Stimulated activated effector memory CD8-positive, alpha-beta T cell treated with anti-CD3 and anti-CD28 coated beads, Interleukin-12 subunit alpha, Interleukin-12 subunit beta, amount 100 ng/mL, for 72 hours (primary cell): ENCODE measurements at regions not wholly inside any gene's neighbourhood (a gene's known extent, or its start where the extent isn't known, plus 50 kb on each side); places are given as distances from the start of the nearest gene placed in this dataset.

Experiments used
- ATAC-seq: fragments of 150-1000 bp; cut with Tn5 transposase; 2 replicates; pipeline ENCODE4 v1.10.0; 2021
- DNase-seq, 2 donors: peaks; one replicate each; pipeline ENCODE4 v3.0.0; 2021 to 2022; ENCODE audit warnings: low spot score in 2 of 2
- H3K27ac Mint-ChIP-seq: one replicate; pipeline ENCODE4 v1.8.0; 2022; ENCODE audit warnings: mild to moderate bottlenecking, mixed read lengths
- H3K36me3 Mint-ChIP-seq: one replicate; pipeline ENCODE4 v1.8.0; 2022; ENCODE audit warnings: mild to moderate bottlenecking, mixed read lengths
- H3K4me1 Mint-ChIP-seq: one replicate; pipeline ENCODE4 v1.8.0; 2022; ENCODE audit warnings: mixed read lengths
- H3K4me3 Mint-ChIP-seq: one replicate; pipeline ENCODE4 v1.8.0; 2022; ENCODE audit warnings: mild to moderate bottlenecking, mixed read lengths
- H3K9me3 Mint-ChIP-seq: one replicate; pipeline ENCODE4 v1.8.0; 2022; ENCODE audit warnings: mixed read lengths

DNA sequence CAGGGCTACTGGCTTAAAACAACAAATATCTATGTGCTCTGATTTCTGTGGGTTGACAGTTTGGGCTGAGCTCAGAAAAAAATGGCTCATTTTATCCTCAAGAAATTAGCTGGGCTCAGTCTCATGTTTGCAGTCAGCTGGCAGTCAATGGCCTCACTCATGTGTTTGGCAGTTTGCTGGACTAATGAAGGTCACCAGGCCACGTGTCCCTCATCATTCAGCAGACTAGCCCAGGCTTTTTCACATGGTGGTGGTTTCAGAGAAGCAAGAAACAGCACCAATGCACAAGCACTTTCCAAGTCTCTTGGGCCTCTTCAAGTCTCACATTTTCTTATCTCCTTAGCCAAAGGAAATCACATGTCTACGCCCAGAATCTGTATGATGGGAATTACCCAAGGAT is 478.3 kb upstream of the PPP2R3A start:
- no peak for DNase-seq
- ATAC-seq = no peak
- no peak overlapping the region for H3K27ac Mint-ChIP-seq
- H3K36me3 Mint-ChIP-seq = no peaks in the 10 kb centered on the region
- H3K9me3 Mint-ChIP-seq = no peaks in the 10 kb centered on the region
- no peak overlapping the region for H3K4me3 Mint-ChIP-seq
- no peaks in the 10 kb centered on the region for H3K4me1 Mint-ChIP-seq

DNA sequence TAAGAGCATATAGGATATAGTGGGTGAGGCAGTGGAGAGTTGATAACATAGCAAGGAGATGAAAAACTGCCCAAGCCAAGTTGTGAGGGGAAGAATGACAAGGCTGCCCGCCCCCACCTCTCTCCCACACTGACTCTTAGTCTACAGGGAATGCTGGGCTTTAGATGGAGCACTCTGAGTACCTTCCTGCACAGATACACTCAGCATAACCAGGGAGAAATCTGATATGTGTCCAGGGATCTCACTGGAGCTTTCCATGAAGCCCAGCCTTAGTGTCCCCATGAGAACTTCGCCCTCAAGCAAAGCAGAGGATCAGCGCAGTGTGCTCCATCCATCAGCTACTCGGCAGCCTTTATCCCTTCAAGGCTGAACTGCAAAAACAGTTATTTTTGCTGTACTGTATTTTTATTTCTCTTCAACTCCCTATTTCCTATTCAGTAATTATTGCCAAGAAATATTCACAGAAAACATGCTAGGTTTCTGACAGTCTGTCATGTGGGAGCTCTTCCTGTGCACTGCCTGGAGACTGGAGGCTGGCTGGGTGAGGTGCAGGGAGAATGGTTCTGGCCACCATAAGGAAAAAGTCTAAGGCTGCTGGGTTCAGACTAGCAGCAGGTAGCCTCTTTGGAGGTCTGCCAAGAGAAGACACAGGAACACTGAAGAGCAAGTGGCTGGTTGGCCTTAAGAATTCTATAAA is 475.2 kb upstream of the PPP2R3A start:
- ATAC-seq (no peak), DNase-seq (no peak)
- no peaks in the 10 kb centered on the region for H3K4me1 Mint-ChIP-seq
- H3K9me3 Mint-ChIP-seq = peaks cover 3% of the 10 kb centered on the region
- H3K27ac Mint-ChIP-seq = no peak overlapping the region
- no peaks in the 10 kb centered on the region for H3K36me3 Mint-ChIP-seq
- H3K4me3 Mint-ChIP-seq = no peak overlapping the region

DNA sequence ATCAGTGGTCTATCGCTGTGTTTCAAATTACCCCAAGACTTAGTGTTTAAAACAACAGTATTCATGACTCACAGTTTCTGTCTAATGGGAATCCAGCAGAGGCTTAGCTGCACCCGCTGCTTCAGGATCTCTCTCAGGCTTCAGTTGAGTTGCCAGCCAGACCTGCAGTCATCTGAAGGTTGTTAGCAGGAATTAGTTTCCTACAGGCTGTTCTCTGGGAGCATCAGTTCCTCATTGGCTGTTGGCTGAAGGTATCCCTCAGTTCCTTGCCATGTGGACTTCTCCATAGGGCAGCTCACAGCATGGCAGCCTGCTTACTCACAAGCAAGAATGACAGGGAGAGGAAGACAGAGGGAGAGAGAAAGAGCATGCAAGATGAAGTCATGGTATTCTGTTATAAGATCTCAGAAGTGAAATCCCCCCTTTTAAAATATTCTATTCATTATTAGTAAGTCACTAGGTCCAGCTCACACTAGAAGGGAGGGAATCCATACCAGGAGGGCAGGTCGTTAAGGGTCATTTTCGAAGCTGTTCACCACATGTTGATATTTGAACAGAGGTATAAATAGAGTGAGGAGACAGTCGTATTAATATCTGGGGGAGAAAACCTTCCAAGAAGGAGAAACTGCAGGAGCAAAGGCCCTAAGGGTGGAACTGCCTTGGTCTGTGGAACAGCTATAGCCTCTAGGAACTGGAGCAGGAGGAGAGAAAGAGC is 473.9 kb upstream of the PPP2R3A start:
- Mint-ChIP-seq H3K9me3 (peaks cover 3% of the 10 kb centered on the region), H3K4me1 (no peaks in the 10 kb centered on the region), H3K27ac (no peak overlapping the region), H3K36me3 (no peaks in the 10 kb centered on the region), H3K4me3 (no peak overlapping the region)
- DNase-seq (no peak), ATAC-seq (no peak)

DNA sequence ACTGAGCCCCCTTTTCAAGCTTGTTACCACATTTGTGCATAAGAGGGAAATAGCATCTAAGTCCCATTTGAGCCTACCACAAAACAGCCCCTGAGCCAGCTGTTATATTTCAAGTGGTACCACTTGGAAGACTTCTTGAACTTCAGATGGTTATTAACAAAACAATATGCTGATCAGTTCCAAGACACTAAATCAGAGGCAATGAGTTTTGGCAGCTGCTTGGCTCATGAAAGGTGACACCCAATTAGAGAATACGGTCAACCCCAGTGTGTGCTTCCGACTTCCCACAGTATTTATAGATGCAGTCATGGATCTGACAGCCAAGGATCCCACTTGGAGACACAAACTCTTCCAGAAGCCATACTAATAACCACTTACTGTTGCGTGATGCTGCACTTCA is 469.6 kb upstream of the PPP2R3A start:
- H3K36me3 Mint-ChIP-seq = no peaks in the 10 kb centered on the region
- H3K27ac Mint-ChIP-seq = no peak overlapping the region
- no peaks in the 10 kb centered on the region for H3K4me1 Mint-ChIP-seq
- H3K4me3 Mint-ChIP-seq = no peak overlapping the region
- DNase-seq = no peak
- peaks cover 7% of the 10 kb centered on the region for H3K9me3 Mint-ChIP-seq
- no peak for ATAC-seq

DNA sequence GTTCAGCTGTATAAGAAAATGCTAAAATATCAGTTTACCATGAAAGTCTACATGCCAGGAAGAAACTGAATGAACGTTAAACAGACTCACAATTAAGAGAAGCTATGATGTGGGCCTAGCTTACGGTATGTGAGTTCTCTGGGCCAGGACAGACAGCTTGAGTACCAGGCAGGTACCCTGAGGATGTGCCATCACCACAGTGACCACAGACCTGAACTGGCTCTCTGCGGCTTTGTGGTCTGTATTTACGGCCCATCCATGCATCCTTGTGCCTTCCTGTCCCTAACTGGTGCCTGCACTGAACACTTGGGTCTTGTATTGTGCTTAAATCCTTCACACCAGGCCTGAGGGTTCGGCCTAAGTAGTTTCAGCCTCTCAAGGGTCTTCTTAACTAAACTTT is 467.5 kb upstream of the PPP2R3A start:
- Mint-ChIP-seq H3K9me3 (peaks cover 4% of the 10 kb centered on the region), H3K27ac (no peak overlapping the region), H3K4me1 (no peaks in the 10 kb centered on the region), H3K4me3 (no peak overlapping the region), H3K36me3 (no peaks in the 10 kb centered on the region)
- no peak for DNase-seq
- ATAC-seq = no peak

DNA sequence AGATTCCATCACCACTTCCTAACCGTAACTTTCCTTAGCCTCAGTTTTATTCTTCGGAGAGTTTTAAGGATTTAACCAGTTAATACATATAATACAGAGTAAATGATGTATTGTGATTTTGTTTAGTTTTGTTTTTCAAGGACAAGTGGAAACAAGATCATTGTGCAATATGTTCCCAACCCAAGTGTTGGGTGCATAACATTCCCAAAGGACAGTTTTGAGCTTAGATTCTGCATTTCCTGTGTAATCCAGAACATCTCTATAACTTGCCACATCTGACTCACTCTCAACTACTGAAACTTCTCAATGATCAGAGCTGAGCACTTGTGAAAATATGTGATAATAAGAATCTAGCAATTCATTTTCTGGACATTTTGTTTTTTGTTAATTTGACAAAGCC is 466.1 kb upstream of the PPP2R3A start:
- Mint-ChIP-seq H3K9me3 (peaks cover 4% of the 10 kb centered on the region), H3K4me1 (no peaks in the 10 kb centered on the region)
- no peak for ATAC-seq

DNA sequence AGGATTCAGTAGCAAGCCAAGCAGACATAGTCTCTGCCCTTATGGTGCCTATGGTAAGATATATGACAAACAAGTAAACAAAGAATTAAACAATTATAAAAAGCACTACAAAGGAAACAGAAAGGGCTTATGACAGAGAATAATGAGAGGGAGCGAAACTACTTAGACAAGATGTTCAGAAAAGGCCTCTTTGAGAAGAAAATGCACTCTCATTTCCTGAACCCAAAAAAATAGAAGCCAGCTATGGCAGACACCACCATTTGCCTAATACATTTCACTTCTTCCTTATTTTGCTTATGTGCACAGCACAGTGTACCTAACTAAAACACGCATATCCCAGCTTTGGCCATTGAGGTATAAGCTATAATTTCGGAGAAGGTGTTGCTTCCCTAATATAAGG is 465.5 kb upstream of the PPP2R3A start:
- Mint-ChIP-seq H3K36me3 (no peaks in the 10 kb centered on the region), H3K27ac (no peak overlapping the region), H3K4me3 (no peak overlapping the region), H3K4me1 (no peaks in the 10 kb centered on the region), H3K9me3 (peaks cover 4% of the 10 kb centered on the region)
- ATAC-seq (no peak), DNase-seq (no peak)

More for the DNA sequence above, 466.1 kb upstream of the PPP2R3A start:
- Mint-ChIP-seq H3K27ac (no peak overlapping the region), H3K36me3 (no peaks in the 10 kb centered on the region), H3K4me3 (no peak overlapping the region)
- no peak for DNase-seq

DNA sequence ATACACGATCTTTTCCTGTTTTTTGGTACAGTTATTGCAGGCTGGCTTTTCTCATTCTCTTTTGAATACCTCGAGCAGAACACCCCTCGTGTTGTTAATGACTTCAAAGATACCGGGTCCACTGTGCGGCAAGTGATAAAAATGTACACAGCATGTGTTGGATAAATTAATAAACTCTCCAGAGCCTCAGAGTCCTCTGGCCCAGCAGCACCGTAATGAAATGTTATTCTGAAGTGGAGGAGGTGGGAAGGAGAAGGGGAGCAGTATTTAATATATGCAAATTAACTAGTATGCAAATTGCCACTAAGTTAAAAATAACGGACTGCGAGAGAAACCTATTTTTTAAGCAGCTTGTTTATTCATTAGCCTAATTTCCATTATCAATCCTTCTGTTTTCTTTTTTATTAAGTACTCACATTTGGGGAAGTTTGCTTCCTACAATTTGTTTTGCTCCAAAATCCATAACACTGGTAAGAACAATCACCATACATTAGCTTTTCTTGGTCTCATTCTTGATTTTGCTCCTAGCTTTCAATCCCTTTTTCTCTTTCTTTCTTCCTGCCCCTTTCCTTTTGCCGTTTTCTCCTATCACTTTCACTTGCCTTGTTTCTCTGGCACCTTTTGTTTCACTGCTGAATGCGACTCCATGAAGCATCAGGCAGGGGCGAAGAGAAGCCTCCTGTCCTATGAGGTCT is 462.3 kb upstream of the PPP2R3A start:
- H3K9me3 Mint-ChIP-seq = peaks cover 6% of the 10 kb centered on the region

DNA sequence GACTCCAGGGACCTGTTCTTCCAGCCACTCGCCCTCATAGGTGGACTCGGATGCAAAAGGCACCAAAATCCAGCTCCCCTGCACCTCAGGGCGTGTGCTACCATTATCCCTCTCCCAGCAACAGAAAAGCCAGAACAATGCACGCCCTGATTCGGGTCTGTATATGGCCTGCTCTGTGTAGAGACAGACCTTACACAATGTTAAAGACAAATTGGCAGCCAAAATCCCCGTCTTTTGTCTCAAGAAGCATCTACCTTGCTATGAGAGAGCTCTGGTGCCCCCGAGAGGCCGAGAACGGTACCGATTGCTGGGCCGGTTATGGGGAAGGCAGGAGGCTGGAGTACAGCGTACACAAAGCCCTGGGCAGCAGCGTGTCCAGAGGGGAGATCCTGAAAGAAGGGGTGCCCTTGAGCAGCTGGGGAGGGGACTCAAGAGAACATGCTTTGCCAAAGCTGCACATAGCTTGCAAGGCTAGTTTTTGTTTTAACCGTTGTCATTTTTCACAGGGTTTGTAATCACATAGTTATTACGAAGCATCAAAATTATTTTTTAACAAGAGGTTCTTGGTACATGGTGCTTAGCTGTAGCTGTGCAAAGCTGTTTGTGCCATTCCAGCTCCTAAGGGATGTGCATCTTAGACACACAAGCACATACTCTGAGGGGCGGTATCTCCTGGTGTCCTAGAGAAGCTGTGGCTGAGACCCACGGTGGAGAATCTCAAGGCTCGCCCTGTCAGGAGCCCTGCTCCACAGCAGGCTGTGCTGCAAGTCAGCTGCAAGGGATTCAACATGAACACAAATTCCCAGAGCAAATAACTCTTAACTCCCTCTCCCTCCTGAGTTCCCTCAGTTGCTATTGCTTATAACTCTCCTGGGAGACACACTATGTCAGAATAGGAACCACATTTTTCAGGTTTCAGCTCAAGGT is 461.5 kb upstream of the PPP2R3A start:
- Mint-ChIP-seq H3K4me3 (no peak overlapping the region), H3K4me1 (no peaks in the 10 kb centered on the region), H3K36me3 (no peaks in the 10 kb centered on the region), H3K9me3 (peaks cover 9% of the 10 kb centered on the region), H3K27ac (no peak overlapping the region)
- ATAC-seq (peak; percentile 26), DNase-seq (peak in 1 of 2 donors; percentile 48)

More for the DNA sequence above, 462.3 kb upstream of the PPP2R3A start:
- no peaks in the 10 kb centered on the region for H3K36me3 Mint-ChIP-seq
- DNase-seq (no peak), ATAC-seq (no peak)
- H3K4me3 Mint-ChIP-seq = no peak overlapping the region
- no peak overlapping the region for H3K27ac Mint-ChIP-seq
- H3K4me1 Mint-ChIP-seq = no peaks in the 10 kb centered on the region

DNA sequence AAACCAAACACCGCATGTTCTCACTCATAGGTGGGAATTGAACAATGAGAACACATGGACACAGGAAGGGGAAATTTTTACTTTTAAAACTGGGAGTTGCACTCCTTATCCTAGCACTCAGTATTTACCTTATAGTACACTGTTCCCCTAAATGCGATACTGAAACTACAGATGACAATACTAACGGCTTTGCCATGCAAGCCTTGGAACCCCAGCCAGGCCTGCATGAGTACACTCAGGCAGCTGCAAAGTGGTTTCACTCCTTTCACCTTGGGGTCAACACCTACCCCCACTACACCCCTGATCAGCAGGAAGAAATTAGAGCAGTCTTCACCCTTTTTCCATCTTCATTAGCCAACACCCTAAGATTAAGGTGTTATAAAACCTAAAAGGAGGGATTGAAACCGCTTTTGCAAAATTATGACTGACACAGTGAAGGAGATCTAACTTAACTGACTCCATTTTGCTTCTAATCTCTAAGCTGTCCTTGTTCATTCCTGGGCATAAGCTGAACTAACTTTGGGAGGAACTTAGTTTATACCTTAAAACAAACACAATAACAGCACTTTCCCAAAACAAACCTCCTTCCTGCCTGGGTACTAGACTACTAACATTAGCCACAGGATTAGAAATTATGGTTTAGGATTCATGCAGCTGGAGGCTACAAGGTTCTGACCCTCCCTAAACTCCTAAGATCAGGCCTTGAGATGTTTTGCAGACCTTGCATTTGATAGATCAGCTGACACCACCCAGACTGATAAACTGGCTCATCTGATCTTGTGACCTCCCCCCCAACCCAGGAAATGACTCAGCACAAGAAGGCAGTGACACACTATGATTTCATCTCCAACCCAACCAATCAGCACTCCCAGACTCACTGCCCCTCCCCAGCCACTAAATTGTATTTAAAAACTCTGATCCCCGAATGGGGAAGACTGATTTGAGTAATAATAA is 452.1 kb upstream of the PPP2R3A start:
- H3K4me3 Mint-ChIP-seq = no peak overlapping the region
- ATAC-seq = no peak
- no peaks in the 10 kb centered on the region for H3K4me1 Mint-ChIP-seq
- DNase-seq = no peak
- no peaks in the 10 kb centered on the region for H3K36me3 Mint-ChIP-seq
- no peak overlapping the region for H3K27ac Mint-ChIP-seq
- H3K9me3 Mint-ChIP-seq = peaks cover 14% of the 10 kb centered on the region

DNA sequence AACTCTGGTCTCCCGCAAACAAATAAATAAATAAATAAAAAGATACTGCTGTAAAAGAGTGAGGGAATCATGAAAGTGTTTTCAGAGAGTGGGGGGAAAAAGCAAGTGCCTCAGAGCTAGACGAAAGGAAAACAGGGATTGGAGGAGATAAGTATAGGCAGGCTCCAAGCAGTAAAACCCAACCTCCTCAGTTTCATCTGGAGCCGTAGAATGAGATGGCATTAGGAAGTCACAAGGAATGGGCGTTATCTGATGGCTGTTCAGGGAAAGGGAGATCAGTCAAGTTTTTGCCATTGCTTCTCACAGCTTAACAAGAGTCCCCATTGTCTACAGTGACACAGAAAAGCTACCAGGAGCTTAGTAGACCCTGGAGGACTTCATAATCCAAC is 451.5 kb upstream of the PPP2R3A start:
- DNase-seq (no peak), ATAC-seq (no peak)
- Mint-ChIP-seq H3K9me3 (peaks cover 12% of the 10 kb centered on the region), H3K4me3 (no peak overlapping the region), H3K36me3 (no peaks in the 10 kb centered on the region), H3K27ac (no peak overlapping the region), H3K4me1 (no peaks in the 10 kb centered on the region)

DNA sequence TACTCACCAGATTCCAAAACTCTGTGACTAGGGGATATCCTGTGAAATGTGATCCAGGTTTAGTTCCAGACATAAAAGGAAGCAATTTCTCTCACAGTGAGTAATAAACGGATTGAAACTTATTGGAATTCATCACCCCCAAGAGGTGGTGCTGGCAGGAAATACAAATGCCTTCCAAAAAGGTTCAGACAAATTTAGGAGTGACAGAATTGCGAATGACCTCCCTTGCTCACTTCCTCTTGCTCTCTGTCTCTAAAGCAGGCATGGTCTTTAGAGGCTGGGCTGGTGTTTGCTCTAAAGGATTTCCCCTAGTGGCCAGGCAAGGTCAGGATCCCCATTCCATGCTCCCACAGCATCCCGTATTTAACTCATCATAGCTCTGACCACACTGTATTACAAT is 449.4 kb upstream of the PPP2R3A start:
- Mint-ChIP-seq H3K9me3 (peaks cover 8% of the 10 kb centered on the region), H3K4me3 (no peak overlapping the region), H3K36me3 (no peaks in the 10 kb centered on the region), H3K27ac (no peak overlapping the region), H3K4me1 (no peaks in the 10 kb centered on the region)
- ATAC-seq (no peak), DNase-seq (no peak)

DNA sequence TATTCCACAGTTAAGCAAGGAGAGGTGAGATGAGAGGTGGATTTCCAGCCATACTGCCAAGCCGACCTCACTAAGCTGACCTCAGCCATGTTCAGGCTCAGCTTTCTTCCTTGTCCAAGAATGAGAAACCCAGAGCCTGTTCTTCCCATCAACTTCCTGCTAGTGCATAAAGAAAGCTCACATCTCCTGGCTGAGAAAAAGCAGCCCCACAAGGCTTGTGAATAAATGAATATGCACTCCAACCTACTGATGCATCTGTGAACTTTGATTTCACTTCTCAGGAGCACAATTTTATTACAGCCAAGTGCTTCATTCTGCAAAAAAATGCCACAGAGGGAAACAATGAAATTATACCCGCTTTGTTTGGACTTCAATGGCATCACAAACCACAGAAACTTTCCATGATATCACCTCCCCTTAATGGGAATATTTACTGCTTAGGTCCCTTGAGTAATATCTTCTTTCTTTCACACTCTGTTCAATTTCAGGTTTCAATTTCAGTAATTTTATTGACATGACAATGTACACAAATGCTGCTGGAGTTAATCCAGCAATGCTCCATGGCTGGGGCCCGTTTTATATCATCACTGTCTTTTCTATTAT is 437.0 kb upstream of the PPP2R3A start:
- ATAC-seq (no peak), DNase-seq (no peak)
- peaks cover 8% of the 10 kb centered on the region for H3K9me3 Mint-ChIP-seq
- H3K36me3 Mint-ChIP-seq = no peaks in the 10 kb centered on the region
- H3K4me1 Mint-ChIP-seq = no peaks in the 10 kb centered on the region
- H3K4me3 Mint-ChIP-seq = no peak overlapping the region
- no peak overlapping the region for H3K27ac Mint-ChIP-seq

DNA sequence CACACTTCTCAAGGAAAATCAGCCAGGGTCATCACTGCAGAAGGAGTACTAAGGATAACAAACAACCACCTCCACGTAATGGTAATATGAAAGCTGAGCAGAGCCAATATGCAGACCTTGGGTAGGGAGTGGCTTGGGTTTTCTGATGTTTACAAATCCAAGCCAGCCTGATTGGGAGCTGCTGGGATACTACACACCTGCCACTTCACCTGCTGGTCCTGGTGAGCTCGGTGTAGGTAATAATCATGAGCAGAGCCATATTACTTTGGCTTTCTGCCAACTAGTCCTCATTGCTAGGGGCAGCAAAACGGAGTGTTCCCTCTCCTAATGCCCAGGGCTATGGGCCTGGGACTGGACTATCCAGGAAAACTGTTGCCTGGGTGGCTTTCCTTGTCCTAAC is 433.5 kb upstream of the PPP2R3A start:
- no peak for ATAC-seq
- Mint-ChIP-seq H3K4me3 (no peak overlapping the region), H3K9me3 (peaks cover 15% of the 10 kb centered on the region), H3K36me3 (no peaks in the 10 kb centered on the region), H3K27ac (no peak overlapping the region), H3K4me1 (no peaks in the 10 kb centered on the region)
- DNase-seq = no peak
